Activated CD4-positive, alpha-beta T cell treated with anti-CD3 and anti-CD28 coated beads, Interleukin-2, amount 10 ng/mL, durations not matched to agents 24 days and 14 days (primary cell): ENCODE measurements at regions not wholly inside any gene's neighbourhood (a gene's known extent, or its start where the extent isn't known, plus 50 kb on each side); places are given as distances from the start of the nearest gene placed in this dataset.
"Not testable (repeated sequence)": the region's sequence is repeated elsewhere in the genome, so short reads cannot be mapped to it uniquely, and the experiment has no call there.

Experiments used
- DNase-seq: peaks from one replicate; pipeline ENCODE4 v3.0.0; 2022
- H3K27ac Mint-ChIP-seq: one replicate; pipeline ENCODE4 v1.8.0; 2022; ENCODE audit warnings: mild to moderate bottlenecking, mixed read lengths
- H3K27me3 Mint-ChIP-seq: one replicate; pipeline ENCODE4 v1.8.0; 2022; ENCODE audit warnings: mixed read lengths
- H3K36me3 Mint-ChIP-seq: one replicate; pipeline ENCODE4 v1.8.0; 2022; ENCODE audit warnings: low read depth, mild to moderate bottlenecking, mixed read lengths
- H3K4me1 Mint-ChIP-seq: one replicate; pipeline ENCODE4 v1.8.0; 2021; ENCODE audit warnings: mixed read lengths
- H3K4me3 Mint-ChIP-seq: one replicate; pipeline ENCODE4 v1.8.0; 2022; ENCODE audit warnings: mild to moderate bottlenecking, moderate library complexity, mixed read lengths
- H3K9me3 Mint-ChIP-seq: one replicate; pipeline ENCODE4 v1.8.0; 2021; ENCODE audit warnings: mixed read lengths
- intact Hi-C: fragments of 100-400 bp; cut with micrococcal nuclease; formaldehyde crosslinking; loops from one replicate; pipeline ENCODE4 v1.15.1; 2023

- Mint-ChIP-seq H3K27ac (no peak overlapping the region), H3K4me1 (no peaks in the 10 kb centered on the region), H3K36me3 (no peaks in the 10 kb centered on the region), H3K9me3 (peaks cover 4% of the 10 kb centered on the region), H3K4me3 (no peak overlapping the region), H3K27me3 (no peaks in the 10 kb centered on the region)
- DNase-seq, result no peak
- intact Hi-C loops, result no loop called here
Observed at GRCh38 chr3:118228151-118228550, 806.5 kb downstream of the IGSF11 start.

- no peaks in the 10 kb centered on the region for H3K36me3 Mint-ChIP-seq
- no peak for DNase-seq
- no peak overlapping the region for H3K27ac Mint-ChIP-seq
- H3K4me1 Mint-ChIP-seq, result no peaks in the 10 kb centered on the region
- H3K4me3 Mint-ChIP-seq, result no peak overlapping the region
- peaks cover 4% of the 10 kb centered on the region for H3K9me3 Mint-ChIP-seq
- intact Hi-C loops, result no loop called here
- no peaks in the 10 kb centered on the region for H3K27me3 Mint-ChIP-seq
Observed at GRCh38 chr3:118229196-118229595, 805.5 kb downstream of the IGSF11 start.

DNA sequence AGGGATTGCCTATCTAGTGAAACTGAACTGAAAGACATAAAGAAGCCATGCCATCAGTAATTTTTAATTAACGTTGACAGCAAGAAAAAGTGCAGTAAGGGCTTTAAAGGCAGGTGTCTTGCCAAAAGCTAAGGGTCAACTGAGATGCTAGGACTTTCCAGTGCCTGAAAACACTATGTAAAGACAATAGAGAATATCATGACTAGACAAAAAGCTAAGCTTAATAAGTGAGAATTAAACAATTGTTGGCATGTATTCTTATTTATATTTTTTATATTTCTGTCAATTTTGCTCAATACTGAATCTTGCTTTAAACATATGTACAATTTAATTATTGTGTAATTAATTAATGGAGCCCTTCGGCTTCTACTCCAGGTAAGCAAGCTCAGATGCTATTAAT lies 803.1 kb downstream of the IGSF11 start:
- no peak overlapping the region for H3K27ac Mint-ChIP-seq

GRCh38 chr3:118239253-118239652 lies 795.4 kb downstream of the IGSF11 start:
- no peak overlapping the region for H3K4me3 Mint-ChIP-seq
- peaks cover 3% of the 10 kb centered on the region for H3K9me3 Mint-ChIP-seq
- H3K4me1 Mint-ChIP-seq, result no peaks in the 10 kb centered on the region
- H3K27me3 Mint-ChIP-seq, result no peaks in the 10 kb centered on the region
- DNase-seq, result no peak
- no peaks in the 10 kb centered on the region for H3K36me3 Mint-ChIP-seq
- H3K27ac Mint-ChIP-seq, result no peak overlapping the region
- intact Hi-C loops, result no loop called here

More for the DNA sequence above, 803.1 kb downstream of the IGSF11 start:
- no peak for DNase-seq
- H3K9me3 Mint-ChIP-seq, result peaks cover 4% of the 10 kb centered on the region
- no peaks in the 10 kb centered on the region for H3K27me3 Mint-ChIP-seq
- no peaks in the 10 kb centered on the region for H3K4me1 Mint-ChIP-seq
- H3K4me3 Mint-ChIP-seq, result no peak overlapping the region
- no peaks in the 10 kb centered on the region for H3K36me3 Mint-ChIP-seq
- intact Hi-C loops, result no loop called here

GRCh38 chr3:118244761-118245160 lies 789.9 kb downstream of the IGSF11 start:
- no peaks in the 10 kb centered on the region for H3K4me1 Mint-ChIP-seq
- intact Hi-C loops, result no loop called here
- no peaks in the 10 kb centered on the region for H3K36me3 Mint-ChIP-seq
- no peak for DNase-seq
- no peaks in the 10 kb centered on the region for H3K27me3 Mint-ChIP-seq
- H3K4me3 Mint-ChIP-seq, result no peak overlapping the region
- H3K9me3 Mint-ChIP-seq, result peaks cover 5% of the 10 kb centered on the region
- no peak overlapping the region for H3K27ac Mint-ChIP-seq

- peaks cover 5% of the 10 kb centered on the region for H3K9me3 Mint-ChIP-seq
- H3K27me3 Mint-ChIP-seq, result no peaks in the 10 kb centered on the region
- H3K36me3 Mint-ChIP-seq, result no peaks in the 10 kb centered on the region
- H3K4me3 Mint-ChIP-seq, result no peak overlapping the region
- intact Hi-C loops, result no loop called here
- no peak overlapping the region for H3K27ac Mint-ChIP-seq
- H3K4me1 Mint-ChIP-seq, result no peaks in the 10 kb centered on the region
- no peak for DNase-seq
Observed at GRCh38 chr3:118245312-118245711, 789.3 kb downstream of the IGSF11 start.

DNA sequence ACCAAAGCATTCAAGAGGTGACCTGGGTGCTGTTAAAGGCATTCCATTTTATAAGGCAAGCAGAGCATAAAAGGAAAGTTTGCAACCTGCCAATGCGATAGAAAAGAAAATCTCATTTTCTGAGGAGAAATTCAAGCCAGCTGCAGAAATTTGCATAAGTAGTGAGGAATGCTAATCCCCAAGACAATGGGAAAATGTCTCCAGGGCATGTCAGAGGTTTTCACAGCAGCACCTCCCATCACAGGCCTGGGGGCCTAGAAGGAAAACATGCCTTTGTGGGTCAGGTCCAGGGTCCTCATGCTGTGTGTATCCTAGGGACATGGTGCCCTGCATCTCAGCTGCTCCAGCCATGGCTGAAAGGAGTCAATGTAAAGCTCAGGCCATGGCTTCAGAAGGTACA lies 775.8 kb downstream of the IGSF11 start:
- DNase-seq, intact Hi-C loops, H3K4me1 Mint-ChIP-seq, H3K36me3 Mint-ChIP-seq, H3K4me3 Mint-ChIP-seq, H3K9me3 Mint-ChIP-seq, H3K27ac Mint-ChIP-seq, H3K27me3 Mint-ChIP-seq: not testable (repeated sequence)

- DNase-seq, result no peak
- no peak overlapping the region for H3K4me3 Mint-ChIP-seq
- no peaks in the 10 kb centered on the region for H3K36me3 Mint-ChIP-seq
- intact Hi-C loops, result no loop called here
- no peaks in the 10 kb centered on the region for H3K9me3 Mint-ChIP-seq
- H3K4me1 Mint-ChIP-seq, result no peaks in the 10 kb centered on the region
- no peaks in the 10 kb centered on the region for H3K27me3 Mint-ChIP-seq
- no peak overlapping the region for H3K27ac Mint-ChIP-seq
Observed at GRCh38 chr3:118262800-118263402, 771.7 kb downstream of the IGSF11 start.

GRCh38 chr3:118267588-118267987 lies 767.1 kb downstream of the IGSF11 start:
- Mint-ChIP-seq H3K4me1 (no peaks in the 10 kb centered on the region), H3K27me3 (no peaks in the 10 kb centered on the region), H3K4me3 (no peak overlapping the region), H3K9me3 (no peaks in the 10 kb centered on the region), H3K27ac (no peak overlapping the region), H3K36me3 (no peaks in the 10 kb centered on the region)
- no peak for DNase-seq
- intact Hi-C loops, result no loop called here

- DNase-seq, result no peak
- H3K4me3 Mint-ChIP-seq, result no peak overlapping the region
- no peak overlapping the region for H3K27ac Mint-ChIP-seq
- H3K9me3 Mint-ChIP-seq, result no peaks in the 10 kb centered on the region
- intact Hi-C loops, result no loop called here
- H3K36me3 Mint-ChIP-seq, result no peaks in the 10 kb centered on the region
- no peaks in the 10 kb centered on the region for H3K4me1 Mint-ChIP-seq
- no peaks in the 10 kb centered on the region for H3K27me3 Mint-ChIP-seq
Observed at GRCh38 chr3:118269537-118270125, 765.0 kb downstream of the IGSF11 start.

- DNase-seq, result no peak
- intact Hi-C loops, result no loop called here
- H3K4me1 Mint-ChIP-seq, result no peaks in the 10 kb centered on the region
- no peaks in the 10 kb centered on the region for H3K9me3 Mint-ChIP-seq
- H3K36me3 Mint-ChIP-seq, result no peaks in the 10 kb centered on the region
- no peak overlapping the region for H3K27ac Mint-ChIP-seq
- no peak overlapping the region for H3K4me3 Mint-ChIP-seq
- H3K27me3 Mint-ChIP-seq, result no peaks in the 10 kb centered on the region
Observed at GRCh38 chr3:118272991-118273390, 761.7 kb downstream of the IGSF11 start.

- Mint-ChIP-seq H3K36me3 (no peaks in the 10 kb centered on the region), H3K27ac (no peak overlapping the region), H3K4me1 (no peaks in the 10 kb centered on the region), H3K9me3 (peaks cover 9% of the 10 kb centered on the region), H3K4me3 (no peak overlapping the region), H3K27me3 (no peaks in the 10 kb centered on the region)
- no peak for DNase-seq
- intact Hi-C loops, result no loop called here
Observed at GRCh38 chr3:118277814-118278213, 756.8 kb downstream of the IGSF11 start.

- Mint-ChIP-seq H3K36me3 (no peaks in the 10 kb centered on the region), H3K9me3 (no peaks in the 10 kb centered on the region), H3K27ac (no peak overlapping the region), H3K4me1 (no peaks in the 10 kb centered on the region), H3K27me3 (no peaks in the 10 kb centered on the region), H3K4me3 (no peak overlapping the region)
- no peak for DNase-seq
- intact Hi-C loops, result no loop called here
Observed at GRCh38 chr3:118292841-118293240, 741.8 kb downstream of the IGSF11 start.

- H3K9me3 Mint-ChIP-seq, result no peaks in the 10 kb centered on the region
- no peaks in the 10 kb centered on the region for H3K4me1 Mint-ChIP-seq
- H3K4me3 Mint-ChIP-seq, result no peak overlapping the region
- DNase-seq, result no peak
- no peaks in the 10 kb centered on the region for H3K27me3 Mint-ChIP-seq
- H3K36me3 Mint-ChIP-seq, result no peaks in the 10 kb centered on the region
- no peak overlapping the region for H3K27ac Mint-ChIP-seq
- intact Hi-C loops, result no loop called here
Observed at GRCh38 chr3:118298133-118298532, 736.5 kb downstream of the IGSF11 start.

DNA sequence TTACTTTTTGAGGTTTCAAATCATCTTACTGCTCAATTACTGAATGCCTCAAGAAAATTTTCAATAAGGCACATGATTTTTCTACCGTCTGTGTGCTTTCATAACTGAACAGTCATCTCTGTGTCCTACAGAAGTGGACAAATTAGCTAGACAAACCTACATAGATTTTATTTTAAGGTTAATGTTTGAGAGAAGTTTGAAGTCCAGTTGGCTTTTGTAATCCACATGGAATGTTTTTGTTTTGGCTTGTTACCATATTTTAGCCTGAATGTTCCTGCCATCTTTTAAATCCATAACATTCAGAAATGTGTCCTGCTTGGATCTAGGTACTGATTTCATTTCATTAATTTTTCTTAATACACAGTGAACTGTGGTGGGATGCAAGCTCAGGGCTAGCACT lies 730.1 kb downstream of the IGSF11 start:
- no peaks in the 10 kb centered on the region for H3K27me3 Mint-ChIP-seq
- H3K27ac Mint-ChIP-seq, result no peak overlapping the region
- no peaks in the 10 kb centered on the region for H3K9me3 Mint-ChIP-seq
- no peak overlapping the region for H3K4me3 Mint-ChIP-seq
- intact Hi-C loops, result no loop called here
- no peaks in the 10 kb centered on the region for H3K4me1 Mint-ChIP-seq
- no peak for DNase-seq
- H3K36me3 Mint-ChIP-seq, result no peaks in the 10 kb centered on the region
